ENCODE measurements at regions not wholly inside any gene's neighbourhood (a gene's known extent, or its start where the extent isn't known, plus 50 kb on each side); places are given as distances from the start of the nearest gene placed in this dataset.

DNA sequence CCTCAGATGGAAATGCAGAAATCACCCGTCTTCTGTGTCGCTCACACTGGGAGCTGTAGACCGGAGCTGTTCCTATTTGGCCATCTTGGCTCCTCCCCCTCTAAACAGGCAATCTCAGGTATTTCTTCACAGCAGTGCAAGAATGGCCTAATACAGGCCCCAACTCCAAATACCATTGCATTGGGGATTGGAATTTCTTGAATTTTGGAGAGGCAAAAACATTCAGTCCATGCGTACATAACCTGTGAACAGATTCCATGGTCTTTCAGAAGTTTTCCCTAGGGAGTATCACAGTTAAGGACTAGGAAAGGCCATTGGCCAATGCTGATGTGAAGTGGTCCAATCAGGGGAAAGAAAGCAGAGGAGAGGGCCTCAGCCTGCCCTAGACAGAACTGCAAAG, 128.2 kb upstream of the NOCT start:
- DNase-seq (no peak), ATAC-seq (no peak)
- TF ChIP-seq, protein P1, sequence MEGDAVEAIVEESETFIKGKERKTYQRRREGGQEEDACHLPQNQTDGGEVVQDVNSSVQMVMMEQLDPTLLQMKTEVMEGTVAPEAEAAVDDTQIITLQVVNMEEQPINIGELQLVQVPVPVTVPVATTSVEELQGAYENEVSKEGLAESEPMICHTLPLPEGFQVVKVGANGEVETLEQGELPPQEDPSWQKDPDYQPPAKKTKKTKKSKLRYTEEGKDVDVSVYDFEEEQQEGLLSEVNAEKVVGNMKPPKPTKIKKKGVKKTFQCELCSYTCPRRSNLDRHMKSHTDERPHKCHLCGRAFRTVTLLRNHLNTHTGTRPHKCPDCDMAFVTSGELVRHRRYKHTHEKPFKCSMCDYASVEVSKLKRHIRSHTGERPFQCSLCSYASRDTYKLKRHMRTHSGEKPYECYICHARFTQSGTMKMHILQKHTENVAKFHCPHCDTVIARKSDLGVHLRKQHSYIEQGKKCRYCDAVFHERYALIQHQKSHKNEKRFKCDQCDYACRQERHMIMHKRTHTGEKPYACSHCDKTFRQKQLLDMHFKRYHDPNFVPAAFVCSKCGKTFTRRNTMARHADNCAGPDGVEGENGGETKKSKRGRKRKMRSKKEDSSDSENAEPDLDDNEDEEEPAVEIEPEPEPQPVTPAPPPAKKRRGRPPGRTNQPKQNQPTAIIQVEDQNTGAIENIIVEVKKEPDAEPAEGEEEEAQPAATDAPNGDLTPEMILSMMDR (IDR thresholded peaks at IDR 0.05) = no peak
- Histone ChIP-seq H3K27ac (no peak overlapping the region), H3K4me3 (no peak overlapping the region), H3K9me3 (no peaks in the 10 kb centered on the region), H3K4me1 (peaks cover 0 to 13% (median 0%) of the 10 kb centered on the region in 9 donors), H3K36me3 (no peaks in the 10 kb centered on the region), H3K27me3 (no peaks in the 10 kb centered on the region)
- intact Hi-C loops (cut with DNase I) = no loop called here
- WGBS, 2 donors = 94 to 96% methylated on average over 4 of the region's 4 CpGs

DNA sequence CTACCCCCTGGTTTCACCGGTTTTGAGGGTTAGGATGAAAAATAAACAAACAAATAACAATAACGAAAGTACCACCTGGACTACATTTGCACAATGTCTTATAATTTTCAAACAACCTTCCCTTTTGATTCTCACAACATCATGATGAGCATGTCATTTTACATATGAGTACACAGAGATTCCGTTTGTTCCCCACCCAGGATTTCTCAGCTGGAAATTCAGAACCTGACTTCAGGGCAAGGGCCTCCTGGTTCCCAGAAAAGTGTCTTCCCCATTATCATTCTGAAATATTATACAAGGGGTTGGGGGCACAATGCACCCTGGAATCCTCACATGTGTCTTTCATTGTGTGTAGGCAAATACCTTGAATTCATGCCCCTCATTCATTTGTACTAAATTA, 135.8 kb upstream of the NOCT start:
- Histone ChIP-seq H3K4me1 (no peaks in the 10 kb centered on the region), H3K9me3 (no peaks in the 10 kb centered on the region), H3K4me3 (no peak overlapping the region), H3K27ac (no peak overlapping the region), H3K27me3 (peaks cover 0 to 5% (median 0%) of the 10 kb centered on the region in 7 donors), H3K36me3 (no peaks in the 10 kb centered on the region)
- intact Hi-C loops (cut with DNase I) = loop anchor here in 5 of 10 donors (10.0 kb wide), 4 partner anchors 195 to 845 kb away; no protein-coding TSS in a partner anchor
- 88 to 91% methylated on average over 3 of the region's 3 CpGs for WGBS, 2 donors
- TF ChIP-seq, protein P1 (IDR thresholded peaks at IDR 0.05) = no peak
- no peak for DNase-seq
- ATAC-seq = no peak

DNA sequence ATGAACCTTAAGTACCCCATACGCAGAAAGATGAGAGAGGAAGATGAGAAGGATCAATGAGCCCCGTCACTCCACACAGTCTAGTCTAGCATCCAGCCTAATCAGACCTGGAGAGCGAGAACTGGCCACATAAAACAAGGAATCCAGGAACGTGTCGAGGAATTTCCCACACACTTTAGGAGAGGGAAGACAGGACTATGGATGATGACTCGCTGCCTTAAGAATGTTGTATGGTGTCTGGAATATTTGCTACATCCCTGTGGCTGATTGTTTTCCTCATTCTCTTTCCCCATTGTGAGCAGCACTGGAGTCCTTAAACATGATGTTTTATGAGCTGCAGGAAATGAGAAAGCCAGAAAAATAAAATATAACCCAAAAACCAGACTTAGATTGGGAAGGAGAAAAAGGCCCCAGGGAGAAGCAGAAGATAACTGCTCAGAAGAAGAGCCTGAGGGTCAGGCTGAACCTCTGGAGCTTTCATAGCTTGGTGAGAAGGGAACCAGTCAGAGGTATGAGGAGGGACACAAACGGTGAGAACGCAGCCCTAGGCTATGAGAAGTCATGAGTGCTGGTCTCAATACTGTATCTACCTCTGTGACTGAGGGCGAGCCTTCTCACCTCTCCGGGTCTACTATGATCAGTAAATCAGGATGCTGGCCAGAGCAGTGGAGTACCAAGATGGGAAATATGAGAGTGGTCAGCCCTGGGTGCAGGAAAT, 139.5 kb upstream of the NOCT start:
- H3K4me1 ChIP-seq = peaks cover 0 to 4% (median 0%) of the 10 kb centered on the region in 9 donors
- ATAC-seq = no peak
- WGBS, 2 donors = 76 to 79% methylated on average over 10 of the region's 10 CpGs
- H3K4me3 ChIP-seq = no peak overlapping the region
- no peak for DNase-seq
- peaks cover 0 to 13% (median 8%) of the 10 kb centered on the region in 7 donors for H3K27me3 ChIP-seq
- TF ChIP-seq, protein P1 (IDR thresholded peaks at IDR 0.05) = no peak
- intact Hi-C loops (cut with DNase I) = loop anchor here in 5 of 10 donors (10.0 kb wide), 4 partner anchors 191 to 841 kb away; no protein-coding TSS in a partner anchor
- no peaks in the 10 kb centered on the region for H3K36me3 ChIP-seq
- H3K9me3 ChIP-seq = no peaks in the 10 kb centered on the region
- H3K27ac ChIP-seq = no peak overlapping the region

DNA sequence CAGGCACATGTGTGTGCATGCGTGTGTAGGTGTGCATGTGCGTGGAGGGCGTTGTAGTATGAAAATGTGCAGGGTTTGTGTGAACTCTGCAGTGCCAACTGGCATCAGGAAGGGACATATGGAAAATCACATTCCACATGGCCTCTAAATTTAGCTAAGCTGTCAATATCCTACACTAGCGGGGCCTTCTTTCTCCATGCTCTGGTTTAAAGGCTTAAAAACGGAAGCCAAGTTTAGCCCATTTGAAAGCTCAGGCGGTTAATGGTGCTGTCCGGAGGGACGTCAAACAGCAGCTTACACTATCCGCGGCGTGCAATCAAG, 144.1 kb upstream of the NOCT start:
- intact Hi-C loops (cut with DNase I) = loop anchor here in 8 of 10 donors (2.0 to 10.0 kb wide), 14 partner anchors 46 to 1749 kb away; no protein-coding TSS in a partner anchor
- DNase-seq = no peak
- no peak overlapping the region for H3K4me3 ChIP-seq
- no peak overlapping the region for H3K27ac ChIP-seq
- TF ChIP-seq, protein P1 (IDR thresholded peaks at IDR 0.05) = no peak
- H3K4me1 ChIP-seq = peaks cover 0 to 7% (median 0%) of the 10 kb centered on the region in 9 donors
- ATAC-seq = no peak
- H3K36me3 ChIP-seq = no peaks in the 10 kb centered on the region
- 76 to 79% methylated on average over 11 of the region's 11 CpGs for WGBS, 2 donors
- peaks cover 0 to 17% (median 8%) of the 10 kb centered on the region in 7 donors for H3K27me3 ChIP-seq
- no peaks in the 10 kb centered on the region for H3K9me3 ChIP-seq

Data from heart right ventricle (tissue), 16 donors.